ENCODE measurements at regions not wholly inside any gene's neighbourhood (a gene's known extent, or its start where the extent isn't known, plus 50 kb on each side); places are given as distances from the start of the nearest gene placed in this dataset.

- no peaks in the 10 kb centered on the region for H3K27me3 ChIP-seq (ENCODE audit: control insufficient read depth in 1 of 2, insufficient read depth in 2 of 2, low read length in 2 of 2)
- TF ChIP-seq CTCF (IDR thresholded peaks at IDR 0.05): no peak
- intact Hi-C loops (cut with DNase I, micrococcal nuclease): no loop called here
- Mint-ChIP-seq H3K4me1 (ENCODE audit: low read depth) (no peaks in the 10 kb centered on the region), H3K36me3 (ENCODE audit: low read depth) (no peaks in the 10 kb centered on the region), H3K4me3 (no peak overlapping the region), H3K27me3 (peaks cover 4% of the 10 kb centered on the region), H3K27ac (no peak overlapping the region), H3K9me3 (peaks cover under 1% of the 10 kb centered on the region)
- POLR2A ChIA-PET: no interaction called here
- no peak overlapping the region for H3K27ac ChIP-seq (ENCODE audit: low read depth in 1 of 2, low read length in 2 of 2)
- H3K4me1 ChIP-seq (ENCODE audit: insufficient read depth, low read length): no peaks in the 10 kb centered on the region
- H3K9me3 ChIP-seq (ENCODE audit: control insufficient read depth in 1 of 2, insufficient read depth in 1 of 2, low read length in 2 of 2): no peaks in the 10 kb centered on the region
- no peak for ATAC-seq (ENCODE audit: poor library complexity)
- no peak for DNase-seq
- H3K4me3 ChIP-seq (ENCODE audit: low read length): no peak overlapping the region
- H3K36me3 ChIP-seq (ENCODE audit: insufficient read depth, low read length): no peaks in the 10 kb centered on the region
- CTCF ChIA-PET: no interaction called here
Measured at GRCh38 chr13:32877491-32877890, 138.7 kb upstream of the KL start.

GRCh38 chr13:32878163-32878562 is 138.1 kb upstream of the KL start:
- Histone ChIP-seq H3K4me1 (ENCODE audit: insufficient read depth, low read length) (no peaks in the 10 kb centered on the region), H3K36me3 (ENCODE audit: insufficient read depth, low read length) (no peaks in the 10 kb centered on the region), H3K4me3 (ENCODE audit: low read length) (no peak overlapping the region), H3K27me3 (ENCODE audit: control insufficient read depth in 1 of 2, insufficient read depth in 2 of 2, low read length in 2 of 2) (no peaks in the 10 kb centered on the region), H3K27ac (ENCODE audit: low read depth in 1 of 2, low read length in 2 of 2) (no peak overlapping the region), H3K9me3 (ENCODE audit: control insufficient read depth in 1 of 2, insufficient read depth in 1 of 2, low read length in 2 of 2) (no peaks in the 10 kb centered on the region)
- intact Hi-C loops (cut with DNase I, micrococcal nuclease): no loop called here
- H3K4me3 Mint-ChIP-seq: no peak overlapping the region
- ChIA-PET POLR2A (no interaction called here), CTCF (no interaction called here)
- H3K27me3 Mint-ChIP-seq: peaks cover 4% of the 10 kb centered on the region
- no peaks in the 10 kb centered on the region for H3K4me1 Mint-ChIP-seq (ENCODE audit: low read depth)
- no peaks in the 10 kb centered on the region for H3K9me3 Mint-ChIP-seq
- DNase-seq (no peak), ATAC-seq (ENCODE audit: poor library complexity) (no peak)
- no peaks in the 10 kb centered on the region for H3K36me3 Mint-ChIP-seq (ENCODE audit: low read depth)
- no peak for TF ChIP-seq CTCF (IDR thresholded peaks at IDR 0.05)
- H3K27ac Mint-ChIP-seq: no peak overlapping the region

- no peaks in the 10 kb centered on the region for H3K27me3 ChIP-seq (ENCODE audit: control insufficient read depth in 1 of 2, insufficient read depth in 2 of 2, low read length in 2 of 2)
- no peak for ATAC-seq (ENCODE audit: poor library complexity)
- Mint-ChIP-seq H3K27me3 (peaks cover 4% of the 10 kb centered on the region), H3K9me3 (no peaks in the 10 kb centered on the region), H3K36me3 (ENCODE audit: low read depth) (no peaks in the 10 kb centered on the region), H3K27ac (no peak overlapping the region), H3K4me3 (no peak overlapping the region), H3K4me1 (ENCODE audit: low read depth) (no peaks in the 10 kb centered on the region)
- no peak for DNase-seq
- no peaks in the 10 kb centered on the region for H3K9me3 ChIP-seq (ENCODE audit: control insufficient read depth in 1 of 2, insufficient read depth in 1 of 2, low read length in 2 of 2)
- no peak overlapping the region for H3K27ac ChIP-seq (ENCODE audit: low read depth in 1 of 2, low read length in 2 of 2)
- ChIA-PET POLR2A (no interaction called here), CTCF (no interaction called here)
- H3K4me3 ChIP-seq (ENCODE audit: low read length): no peak overlapping the region
- TF ChIP-seq CTCF (IDR thresholded peaks at IDR 0.05): no peak
- no peaks in the 10 kb centered on the region for H3K4me1 ChIP-seq (ENCODE audit: insufficient read depth, low read length)
- intact Hi-C loops (cut with DNase I, micrococcal nuclease): no loop called here
- no peaks in the 10 kb centered on the region for H3K36me3 ChIP-seq (ENCODE audit: insufficient read depth, low read length)
Measured at GRCh38 chr13:32880636-32881035, 135.6 kb upstream of the KL start.

Data from CD4-positive, alpha-beta T cell (primary cell).